ENCODE measurements at regions not wholly inside any gene's neighbourhood (a gene's known extent, or its start where the extent isn't known, plus 50 kb on each side); places are given as distances from the start of the nearest gene placed in this dataset.

DNA sequence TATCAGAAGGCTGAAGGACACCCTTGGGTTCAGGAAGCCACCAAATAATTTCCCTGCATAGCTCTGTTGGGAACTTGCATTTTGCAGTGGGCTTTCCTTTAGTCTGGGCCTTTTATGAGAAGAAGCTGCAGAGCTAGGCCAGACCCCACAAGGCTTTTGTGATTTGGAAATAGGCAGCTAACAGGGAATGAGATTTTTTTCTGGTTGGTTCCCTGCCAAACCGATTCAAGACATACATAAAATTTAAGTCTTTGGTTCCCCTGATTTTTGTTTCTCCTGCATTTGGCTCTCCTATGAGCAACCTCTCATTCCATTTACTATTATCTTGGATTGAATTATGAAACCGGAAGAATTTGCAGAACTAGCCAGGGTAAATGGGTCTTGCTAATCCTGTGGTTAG, 81.5 kb upstream of the PTCH1 start:
- TF ChIP-seq, protein P1, sequence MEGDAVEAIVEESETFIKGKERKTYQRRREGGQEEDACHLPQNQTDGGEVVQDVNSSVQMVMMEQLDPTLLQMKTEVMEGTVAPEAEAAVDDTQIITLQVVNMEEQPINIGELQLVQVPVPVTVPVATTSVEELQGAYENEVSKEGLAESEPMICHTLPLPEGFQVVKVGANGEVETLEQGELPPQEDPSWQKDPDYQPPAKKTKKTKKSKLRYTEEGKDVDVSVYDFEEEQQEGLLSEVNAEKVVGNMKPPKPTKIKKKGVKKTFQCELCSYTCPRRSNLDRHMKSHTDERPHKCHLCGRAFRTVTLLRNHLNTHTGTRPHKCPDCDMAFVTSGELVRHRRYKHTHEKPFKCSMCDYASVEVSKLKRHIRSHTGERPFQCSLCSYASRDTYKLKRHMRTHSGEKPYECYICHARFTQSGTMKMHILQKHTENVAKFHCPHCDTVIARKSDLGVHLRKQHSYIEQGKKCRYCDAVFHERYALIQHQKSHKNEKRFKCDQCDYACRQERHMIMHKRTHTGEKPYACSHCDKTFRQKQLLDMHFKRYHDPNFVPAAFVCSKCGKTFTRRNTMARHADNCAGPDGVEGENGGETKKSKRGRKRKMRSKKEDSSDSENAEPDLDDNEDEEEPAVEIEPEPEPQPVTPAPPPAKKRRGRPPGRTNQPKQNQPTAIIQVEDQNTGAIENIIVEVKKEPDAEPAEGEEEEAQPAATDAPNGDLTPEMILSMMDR (IDR thresholded peaks at IDR 0.05; ENCODE audit: insufficient read depth, low read length, poor library complexity, severe bottlenecking), result no peak
- no peak for TF ChIP-seq EZH2phosphoT487 (conservative IDR thresholded peaks at IDR 0.05; ENCODE audit: low read length)

Data from SU-DHL-6 (cell line).